DMS53 treated with DMSO at 0.1 percent for 48 hours (cell line): ENCODE measurements at regions not wholly inside any gene's neighbourhood (a gene's known extent, or its start where the extent isn't known, plus 50 kb on each side); places are given as distances from the start of the nearest gene placed in this dataset.
A peak's percentile ranks its signal among the peaks of the same experiment; 100 is the strongest.
"Not testable (repeated sequence)": the region's sequence is repeated elsewhere in the genome, so short reads cannot be mapped to it uniquely, and the experiment has no call there.

Experiments used
- DNase-seq: peaks from one replicate; lab custom pipeline; 2025; ENCODE audit not compliant: unreplicated experiment; lab: John Stamatoyannopoulos, UW

- no peak for DNase-seq
These were observed 118.2 kb upstream of the IL15 start for GRCh38 chr4:141518222-141518621.

- DNase-seq, result no peak
These were observed 112.3 kb upstream of the IL15 start for GRCh38 chr4:141524116-141524515.

GRCh38 chr4:141524841-141525240 is 111.5 kb upstream of the IL15 start:
- no peak for DNase-seq

- DNase-seq, result no peak
These were observed 105.8 kb upstream of the IL15 start for GRCh38 chr4:141530627-141531026.

- no peak for DNase-seq
These were observed 101.4 kb upstream of the IL15 start for GRCh38 chr4:141534985-141535384.

- DNase-seq, result no peak
These were observed 98.4 kb upstream of the IL15 start for GRCh38 chr4:141538001-141538400.

- DNase-seq, result no peak
These were observed 95.7 kb upstream of the IL15 start for GRCh38 chr4:141540643-141541042.

- DNase-seq, result no peak
These were observed 94.5 kb upstream of the IL15 start for GRCh38 chr4:141541851-141542250.

GRCh38 chr4:141543176-141543575 is 93.2 kb upstream of the IL15 start:
- DNase-seq, result no peak

GRCh38 chr4:141543706-141544105 is 92.7 kb upstream of the IL15 start:
- no peak for DNase-seq

GRCh38 chr4:141548791-141549190 is 87.6 kb upstream of the IL15 start:
- DNase-seq, result no peak

- DNase-seq, result no peak
These were observed 76.3 kb upstream of the IL15 start for GRCh38 chr4:141560056-141560455.

- no peak for DNase-seq
These were observed 73.7 kb upstream of the IL15 start for GRCh38 chr4:141562649-141563048.

GRCh38 chr4:141563723-141564122 is 72.7 kb upstream of the IL15 start:
- no peak for DNase-seq

GRCh38 chr4:141564961-141565360 is 71.4 kb upstream of the IL15 start:
- DNase-seq, result not testable (repeated sequence)

GRCh38 chr4:141565379-141566089 is 70.8 kb upstream of the IL15 start:
- peak; percentile 30 for DNase-seq

- peak; percentile 32 for DNase-seq
These were observed 69.0 kb upstream of the IL15 start for GRCh38 chr4:141567326-141567915.

GRCh38 chr4:141569141-141569540 is 67.2 kb upstream of the IL15 start:
- DNase-seq, result no peak

- DNase-seq, result no peak
These were observed 66.1 kb upstream of the IL15 start for GRCh38 chr4:141570290-141570689.

GRCh38 chr4:141571362-141571761 is 65.0 kb upstream of the IL15 start:
- DNase-seq, result no peak

GRCh38 chr4:141571793-141572192 is 64.6 kb upstream of the IL15 start:
- DNase-seq, result no peak

GRCh38 chr4:141573678-141574077 is 62.7 kb upstream of the IL15 start:
- no peak for DNase-seq

GRCh38 chr4:141575884-141576283 is 60.5 kb upstream of the IL15 start:
- no peak for DNase-seq
